AG04449 (cell line): ENCODE measurements at regions not wholly inside any gene's neighbourhood (a gene's known extent, or its start where the extent isn't known, plus 50 kb on each side); places are given as distances from the start of the nearest gene placed in this dataset.

Experiments used
- CTCF ChIA-PET: fragments of 350-600 bp; formaldehyde crosslinking; extraction: SDS; loops from one replicate; lab custom pipeline; 2021; ENCODE audit warnings: antibody characterized with exemption; lab: Yijun Ruan, JAX
- POLR2A ChIA-PET: fragments of 400-600, 350-600 bp; formaldehyde crosslinking; extraction: SDS; loops from one replicate; lab custom pipeline; 2020; ENCODE audit warnings: antibody characterized with exemption, inconsistent platforms; lab: Yijun Ruan, JAX
- DNase-seq: peaks from one replicate; pipeline ENCODE4 v3.0.0-alpha.2; 2010; ENCODE audit warnings: low read depth, low spot score
- H3K4me3 ChIP-seq: 2 replicates; pipeline ENCODE4 v1.5.1; 2011; ENCODE audit warnings: low read depth, mild to moderate bottlenecking, control low read depth, low read length
- CTCF ChIP-seq: IDR thresholded peaks from one replicate; pipeline ENCODE4 v1.5.1; 2011; ENCODE audit warnings: mild to moderate bottlenecking, moderate library complexity, low read length, control low read depth, inconsistent platforms; ENCODE audit not compliant: insufficient read depth; ENCODE audit errors: missing control alignments

GRCh38 chr6:134590004-134590403 is 272.1 kb upstream of the SGK1 start:
- no peak for TF ChIP-seq CTCF
- POLR2A ChIA-PET, result interaction anchor here (1.0 kb wide), 1 partner anchor 38 kb away, joined by 3 read pairs; no protein-coding TSS in a partner anchor
- CTCF ChIA-PET, result interaction anchor here (0.9 to 2.5 kb wide), 4 partner anchors 17 to 233 kb away, joined by 3 to 7 read pairs (median 4); no protein-coding TSS in a partner anchor

GRCh38 chr6:134589512-134589911 is 271.6 kb upstream of the SGK1 start:
- peak; percentile 100 for DNase-seq
- no peak overlapping the region for H3K4me3 ChIP-seq
- CTCF ChIA-PET, result interaction anchor here (0.9 to 2.5 kb wide), 3 partner anchors 23 to 233 kb away, joined by 3 to 7 read pairs (median 6); no protein-coding TSS in a partner anchor
- TF ChIP-seq CTCF, result no peak
- POLR2A ChIA-PET, result interaction anchor here (0.5 to 1.0 kb wide), 4 partner anchors 38 to 418 kb away, joined by 3 read pairs; no protein-coding TSS in a partner anchor

More at GRCh38 chr6:134590004-134590403, 272.1 kb upstream of the SGK1 start:
- DNase-seq, result no peak
- no peak overlapping the region for H3K4me3 ChIP-seq

GRCh38 chr6:134588267-134588666 is 270.4 kb upstream of the SGK1 start:
- no peak overlapping the region for H3K4me3 ChIP-seq
- ChIA-PET CTCF (no interaction called here), POLR2A (no interaction called here)
- no peak for DNase-seq
- no peak for TF ChIP-seq CTCF

- no peak for TF ChIP-seq CTCF
- CTCF ChIA-PET, result no interaction called here
- DNase-seq, result no peak
- POLR2A ChIA-PET, result no interaction called here
- no peak overlapping the region for H3K4me3 ChIP-seq
These were observed 267.6 kb upstream of the SGK1 start for GRCh38 chr6:134585517-134585873.

GRCh38 chr6:134584847-134585516 is 267.1 kb upstream of the SGK1 start:
- TF ChIP-seq CTCF, result no peak
- CTCF ChIA-PET, result no interaction called here
- no peak for DNase-seq
- no peak overlapping the region for H3K4me3 ChIP-seq
- POLR2A ChIA-PET, result no interaction called here

GRCh38 chr6:134577998-134578397 is 260.1 kb upstream of the SGK1 start:
- ChIA-PET CTCF (interaction anchor here (0.9 kb wide), 1 partner anchor 63 kb away, joined by 3 read pairs; no protein-coding TSS in a partner anchor), POLR2A (no interaction called here)
- no peak for DNase-seq
- peak; percentile 2 for TF ChIP-seq CTCF
- H3K4me3 ChIP-seq, result no peak overlapping the region
